Upper lobe of left lung (tissue), 4 donors: ENCODE measurements at regions not wholly inside any gene's neighbourhood (a gene's known extent, or its start where the extent isn't known, plus 50 kb on each side); places are given as distances from the start of the nearest gene placed in this dataset.

ENCODE experiments used
- EP300 ChIP-seq, 4 donors: sonication (generic); formaldehyde crosslinking; IDR thresholded peaks; one replicate each; pipeline ENCODE4 v1.5.1; 2017; ENCODE audit warnings: antibody characterized with exemption in 4 of 4, control low read depth in 2 of 4
- POLR2AphosphoS5 ChIP-seq, 2 donors: sonication (generic); formaldehyde crosslinking; IDR thresholded peaks; one replicate each; pipeline ENCODE4 v1.5.1; 2017; ENCODE audit warnings: antibody characterized with exemption in 2 of 2

GRCh38 chr16:17544785-17545184 lies 74.0 kb upstream of the XYLT1 start:
- TF ChIP-seq POLR2AphosphoS5 (IDR thresholded peaks at IDR 0.05) (no peak), EP300 (IDR thresholded peaks at IDR 0.05) (no peak)
